Neural cell (in vitro differentiated cells): ENCODE measurements at regions not wholly inside any gene's neighbourhood (a gene's known extent, or its start where the extent isn't known, plus 50 kb on each side); places are given as distances from the start of the nearest gene placed in this dataset.

Source experiments
- H2AFZ ChIP-seq: fragments of 200-600, 300-800 bp; sonication (generic), shearing (Covaris generic); 2 replicates; pipeline ENCODE4 v1.6.0; 2014; ENCODE audit warnings: low read depth, mild to moderate bottlenecking, antibody characterized with exemption, low read length, moderate library complexity
- H3F3A ChIP-seq: fragments of 200-600 bp; shearing (Covaris generic); 2 replicates; pipeline ENCODE4 v1.6.1; 2016; ENCODE audit warnings: mild to moderate bottlenecking, moderate library complexity, mixed read lengths, antibody characterized with exemption, low read length; ENCODE audit not compliant: insufficient read depth, poor library complexity, severe bottlenecking
- H3K27ac ChIP-seq: fragments of 200-600, 300-800 bp; sonication (generic), shearing (Covaris generic); 2 replicates; pipeline ENCODE4 v1.5.1; 2014; ENCODE audit warnings: mild to moderate bottlenecking, low read length, moderate library complexity
- H3K27me3 ChIP-seq: fragments of 300-800, 200-600 bp; sonication (generic), shearing (Covaris generic); 2 replicates; pipeline ENCODE4 v1.6.0; 2014; ENCODE audit warnings: mild to moderate bottlenecking, low read depth, low read length, moderate library complexity; ENCODE audit not compliant: insufficient read depth
- H3K36me3 ChIP-seq: fragments of 300-800, 200-600 bp; sonication (generic), shearing (Covaris generic); 2 replicates; pipeline ENCODE4 v1.5.1; 2014; ENCODE audit warnings: mild to moderate bottlenecking, antibody characterized with exemption, low read length, moderate library complexity; ENCODE audit not compliant: insufficient read depth
- H3K4me2 ChIP-seq: fragments of 300-800, 200-600 bp; sonication (generic), shearing (Covaris generic); 2 replicates; pipeline ENCODE4 v1.6.0; 2014; ENCODE audit warnings: mild to moderate bottlenecking, low read length
- H3K4me3 ChIP-seq: fragments of 300-800, 200-600 bp; sonication (generic), shearing (Covaris generic); 2 replicates; pipeline ENCODE4 v1.5.1; 2014; ENCODE audit warnings: mild to moderate bottlenecking, low read length, moderate library complexity
- H3K79me2 ChIP-seq: fragments of 200-600 bp; shearing (Covaris generic); replicated peaks from 2 replicates; pipeline ENCODE4 v1.6.0; 2014; ENCODE audit warnings: mild to moderate bottlenecking, low read length, moderate library complexity; ENCODE audit not compliant: insufficient read depth
- H3K9ac ChIP-seq: fragments of 300-800, 200-600 bp; sonication (generic), shearing (Covaris generic); 2 replicates; pipeline ENCODE4 v1.6.1; 2016; ENCODE audit warnings: mild to moderate bottlenecking, low read length, mixed read lengths
- H3K9me2 ChIP-seq: fragments of 200-600 bp; shearing (Covaris generic); 2 replicates; pipeline ENCODE4 v1.6.1; 2016; ENCODE audit warnings: mild to moderate bottlenecking, low read length, mixed read lengths; ENCODE audit not compliant: insufficient read depth
- H3K9me3 ChIP-seq: fragments of 200-600, 300-800 bp; sonication (generic), shearing (Covaris generic); 2 replicates; pipeline ENCODE4 v1.6.1; 2016; ENCODE audit warnings: mild to moderate bottlenecking, mixed run types, low read length, moderate library complexity, mixed read lengths
- H4K20me1 ChIP-seq: fragments of 200-600 bp; shearing (Covaris generic); 2 replicates; pipeline ENCODE4 v1.6.1; 2016; ENCODE audit warnings: mild to moderate bottlenecking, mixed run types; ENCODE audit not compliant: insufficient read depth
- EP300 ChIP-seq: fragments of 450-650 bp; conservative IDR thresholded peaks from 2 replicates; pipeline ENCODE4 v1.6.1; 2014; ENCODE audit warnings: antibody characterized with exemption, mild to moderate bottlenecking, moderate library complexity; ENCODE audit not compliant: poor library complexity, severe bottlenecking
- EZH2 ChIP-seq: fragments of 200-600, 300-800 bp; shearing (Covaris generic), sonication (generic); IDR thresholded peaks from 2 replicates; pipeline ENCODE4 v1.6.1; 2014; ENCODE audit warnings: antibody characterized with exemption, low read length, borderline replicate concordance, mild to moderate bottlenecking; ENCODE audit not compliant: insufficient read depth, poor library complexity, severe bottlenecking
- MXI1 ChIP-seq: fragments of 450-650 bp; conservative IDR thresholded peaks from 2 replicates; pipeline ENCODE4 v1.6.1; 2014; ENCODE audit warnings: antibody characterized with exemption, mild to moderate bottlenecking; ENCODE audit not compliant: poor library complexity, severe bottlenecking
- POLR2AphosphoS5 ChIP-seq: IDR thresholded peaks from 2 replicates; pipeline ENCODE4 v1.6.1; 2012
- RAD21 ChIP-seq: fragments of 450-650 bp; conservative IDR thresholded peaks from 2 replicates; pipeline ENCODE4 v1.6.1; 2014; ENCODE audit warnings: antibody characterized with exemption, mild to moderate bottlenecking, moderate library complexity
- SMC3 ChIP-seq: fragments of 450-650 bp; conservative IDR thresholded peaks from 2 replicates; pipeline ENCODE4 v1.6.1; 2014; ENCODE audit warnings: antibody characterized with exemption, mild to moderate bottlenecking, moderate library complexity; ENCODE audit not compliant: poor library complexity
- TAF1 ChIP-seq: IDR thresholded peaks from 2 replicates; pipeline ENCODE4 v1.6.1; 2012; ENCODE audit warnings: low read depth
- TF ChIP-seq, protein P1 (sequence below): fragments of 450-650 bp; IDR thresholded peaks from 2 replicates; pipeline ENCODE4 v1.5.1; 2014; ENCODE audit warnings: antibody characterized with exemption, mild to moderate bottlenecking, moderate library complexity; ENCODE audit not compliant: poor library complexity, severe bottlenecking
- TF ChIP-seq, protein P2 (sequence below): IDR thresholded peaks from 2 replicates; pipeline ENCODE4 v1.6.1; 2012; ENCODE audit warnings: borderline replicate concordance

DNA sequence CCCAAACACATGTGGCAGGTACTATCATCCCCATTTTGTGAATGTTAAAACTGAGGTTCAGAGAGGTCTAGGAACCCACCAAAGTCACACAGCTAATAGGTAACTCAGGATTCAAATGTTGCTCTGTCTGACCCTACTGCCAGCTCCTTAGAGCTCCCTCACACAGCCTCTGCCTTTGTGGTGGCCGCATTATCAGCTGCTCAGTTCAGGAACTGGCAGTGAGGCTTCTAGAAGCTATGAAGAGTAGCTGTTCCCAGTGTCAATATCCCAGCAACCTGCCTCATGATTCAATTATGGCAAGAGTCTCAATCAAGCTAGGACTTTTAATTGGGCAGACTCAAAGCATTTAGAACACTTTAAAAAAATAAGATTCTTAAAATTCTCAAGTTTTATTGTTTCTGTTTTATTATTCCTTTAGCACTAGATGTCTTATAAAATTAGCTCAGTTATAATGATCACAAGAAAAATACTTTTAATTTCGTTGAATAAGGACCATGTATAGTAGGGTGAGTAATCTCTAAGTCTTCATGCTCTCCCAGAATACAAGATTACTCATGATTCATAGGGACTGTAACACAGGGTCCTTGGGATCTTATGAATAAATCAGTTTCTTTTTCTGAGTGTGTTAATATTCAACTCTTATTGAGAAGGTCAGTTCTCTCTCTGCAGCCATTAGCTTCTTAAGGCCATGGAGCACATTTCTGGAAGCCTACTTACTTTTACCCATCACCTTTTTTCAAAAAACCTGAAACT, 342.7 kb downstream of the RND3 start:
- Histone ChIP-seq H3K27ac (peak overlapping the region; percentile 36), H3K9ac (no peak overlapping the region), H3K9me3 (no peaks in the 10 kb centered on the region), H3K36me3 (no peaks in the 10 kb centered on the region), H3F3A (no peaks in the 10 kb centered on the region), H4K20me1 (no peaks in the 10 kb centered on the region), H2AFZ (no peak overlapping the region), H3K4me2 (no peak overlapping the region), H3K27me3 (no peaks in the 10 kb centered on the region), H3K9me2 (no peaks in the 10 kb centered on the region), H3K4me3 (no peak overlapping the region), H3K79me2 (no peaks in the 10 kb centered on the region)
- TF ChIP-seq TAF1 (no peak), MXI1 (no peak), EZH2 (no peak), SMC3 (no peak), POLR2AphosphoS5 (no peak), EP300 (no peak), RAD21 (no peak)
- TF ChIP-seq, protein P1, sequence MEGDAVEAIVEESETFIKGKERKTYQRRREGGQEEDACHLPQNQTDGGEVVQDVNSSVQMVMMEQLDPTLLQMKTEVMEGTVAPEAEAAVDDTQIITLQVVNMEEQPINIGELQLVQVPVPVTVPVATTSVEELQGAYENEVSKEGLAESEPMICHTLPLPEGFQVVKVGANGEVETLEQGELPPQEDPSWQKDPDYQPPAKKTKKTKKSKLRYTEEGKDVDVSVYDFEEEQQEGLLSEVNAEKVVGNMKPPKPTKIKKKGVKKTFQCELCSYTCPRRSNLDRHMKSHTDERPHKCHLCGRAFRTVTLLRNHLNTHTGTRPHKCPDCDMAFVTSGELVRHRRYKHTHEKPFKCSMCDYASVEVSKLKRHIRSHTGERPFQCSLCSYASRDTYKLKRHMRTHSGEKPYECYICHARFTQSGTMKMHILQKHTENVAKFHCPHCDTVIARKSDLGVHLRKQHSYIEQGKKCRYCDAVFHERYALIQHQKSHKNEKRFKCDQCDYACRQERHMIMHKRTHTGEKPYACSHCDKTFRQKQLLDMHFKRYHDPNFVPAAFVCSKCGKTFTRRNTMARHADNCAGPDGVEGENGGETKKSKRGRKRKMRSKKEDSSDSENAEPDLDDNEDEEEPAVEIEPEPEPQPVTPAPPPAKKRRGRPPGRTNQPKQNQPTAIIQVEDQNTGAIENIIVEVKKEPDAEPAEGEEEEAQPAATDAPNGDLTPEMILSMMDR, result no peak
- TF ChIP-seq, protein P2, sequence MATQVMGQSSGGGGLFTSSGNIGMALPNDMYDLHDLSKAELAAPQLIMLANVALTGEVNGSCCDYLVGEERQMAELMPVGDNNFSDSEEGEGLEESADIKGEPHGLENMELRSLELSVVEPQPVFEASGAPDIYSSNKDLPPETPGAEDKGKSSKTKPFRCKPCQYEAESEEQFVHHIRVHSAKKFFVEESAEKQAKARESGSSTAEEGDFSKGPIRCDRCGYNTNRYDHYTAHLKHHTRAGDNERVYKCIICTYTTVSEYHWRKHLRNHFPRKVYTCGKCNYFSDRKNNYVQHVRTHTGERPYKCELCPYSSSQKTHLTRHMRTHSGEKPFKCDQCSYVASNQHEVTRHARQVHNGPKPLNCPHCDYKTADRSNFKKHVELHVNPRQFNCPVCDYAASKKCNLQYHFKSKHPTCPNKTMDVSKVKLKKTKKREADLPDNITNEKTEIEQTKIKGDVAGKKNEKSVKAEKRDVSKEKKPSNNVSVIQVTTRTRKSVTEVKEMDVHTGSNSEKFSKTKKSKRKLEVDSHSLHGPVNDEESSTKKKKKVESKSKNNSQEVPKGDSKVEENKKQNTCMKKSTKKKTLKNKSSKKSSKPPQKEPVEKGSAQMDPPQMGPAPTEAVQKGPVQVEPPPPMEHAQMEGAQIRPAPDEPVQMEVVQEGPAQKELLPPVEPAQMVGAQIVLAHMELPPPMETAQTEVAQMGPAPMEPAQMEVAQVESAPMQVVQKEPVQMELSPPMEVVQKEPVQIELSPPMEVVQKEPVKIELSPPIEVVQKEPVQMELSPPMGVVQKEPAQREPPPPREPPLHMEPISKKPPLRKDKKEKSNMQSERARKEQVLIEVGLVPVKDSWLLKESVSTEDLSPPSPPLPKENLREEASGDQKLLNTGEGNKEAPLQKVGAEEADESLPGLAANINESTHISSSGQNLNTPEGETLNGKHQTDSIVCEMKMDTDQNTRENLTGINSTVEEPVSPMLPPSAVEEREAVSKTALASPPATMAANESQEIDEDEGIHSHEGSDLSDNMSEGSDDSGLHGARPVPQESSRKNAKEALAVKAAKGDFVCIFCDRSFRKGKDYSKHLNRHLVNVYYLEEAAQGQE, result no peak

DNA sequence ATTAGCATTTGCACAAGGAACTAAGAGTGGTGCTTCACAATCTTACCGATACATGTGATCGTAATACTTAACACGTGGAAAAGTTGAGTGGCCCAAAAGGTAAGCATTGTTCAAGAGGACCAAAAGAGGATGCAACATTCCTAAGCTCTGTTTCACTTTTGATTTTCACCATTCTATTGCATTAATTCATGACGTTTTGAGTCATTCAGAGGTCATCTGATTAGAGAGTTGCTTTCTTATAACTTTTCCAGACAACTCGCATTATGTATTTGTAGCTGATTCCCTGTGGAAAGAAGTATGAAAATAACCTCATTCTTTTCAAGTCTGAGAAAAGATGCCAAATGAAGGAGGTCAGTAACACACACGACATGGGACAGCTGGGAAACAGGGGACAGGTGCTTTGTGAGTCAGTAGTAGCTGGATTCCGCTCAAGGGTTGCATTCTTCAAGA, 344.4 kb downstream of the RND3 start:
- Histone ChIP-seq H3K4me3 (no peak overlapping the region), H3K79me2 (no peaks in the 10 kb centered on the region), H3K9me3 (no peaks in the 10 kb centered on the region), H3K27ac (no peak overlapping the region), H3K27me3 (no peaks in the 10 kb centered on the region), H4K20me1 (no peaks in the 10 kb centered on the region), H3K9ac (no peak overlapping the region), H3F3A (no peaks in the 10 kb centered on the region), H3K36me3 (no peaks in the 10 kb centered on the region), H3K9me2 (no peaks in the 10 kb centered on the region), H2AFZ (no peak overlapping the region), H3K4me2 (no peak overlapping the region)
- no peak for TF ChIP-seq POLR2AphosphoS5
- no peak for TF ChIP-seq RAD21
- TF ChIP-seq TAF1, result no peak
- no peak for TF ChIP-seq SMC3
- TF ChIP-seq, protein P2, result no peak
- TF ChIP-seq MXI1, result no peak
- TF ChIP-seq EP300, result no peak
- TF ChIP-seq, protein P1, result no peak
- TF ChIP-seq EZH2, result no peak
